H9 (cell line): ENCODE measurements at regions not wholly inside any gene's neighbourhood (a gene's known extent, or its start where the extent isn't known, plus 50 kb on each side); places are given as distances from the start of the nearest gene placed in this dataset.

Experiments used
- DNase-seq: peaks from one replicate; pipeline ENCODE4 v3.0.0-alpha.2; 2017
- H2AFZ ChIP-seq: one replicate; pipeline ENCODE4 v1.6.1; 2013; ENCODE audit warnings: mild to moderate bottlenecking, low read length, control low read depth, moderate library complexity
- H2AK5ac ChIP-seq: 2 replicates; pipeline ENCODE4 v1.6.1; 2013; ENCODE audit warnings: low read length, control low read depth, mixed read lengths; ENCODE audit not compliant: insufficient read length
- H2BK120ac ChIP-seq: one replicate; pipeline ENCODE4 v1.6.1; 2013; ENCODE audit warnings: low read depth, mild to moderate bottlenecking, low read length, control low read depth, inconsistent platforms; ENCODE audit not compliant: poor library complexity, severe bottlenecking
- H2BK12ac ChIP-seq: 2 replicates; pipeline ENCODE4 v1.6.1; 2013; ENCODE audit warnings: low read length, control low read depth, mixed read lengths, low read depth; ENCODE audit not compliant: insufficient read length
- H2BK15ac ChIP-seq: 2 replicates; pipeline ENCODE4 v1.6.1; 2013; ENCODE audit warnings: low read depth, low read length, control low read depth
- H2BK20ac ChIP-seq: one replicate; pipeline ENCODE4 v1.6.1; 2013; ENCODE audit warnings: low read depth, mild to moderate bottlenecking, low read length, control low read depth, inconsistent platforms; ENCODE audit not compliant: poor library complexity, severe bottlenecking
- H2BK5ac ChIP-seq: 2 replicates; pipeline ENCODE4 v1.6.1; 2013; ENCODE audit warnings: low read length, control low read depth, mixed read lengths; ENCODE audit not compliant: insufficient read length
- H3K14ac ChIP-seq: 2 replicates; pipeline ENCODE4 v1.6.1; 2013; ENCODE audit warnings: low read length, control low read depth; ENCODE audit not compliant: insufficient read depth
- H3K18ac ChIP-seq: 2 replicates; pipeline ENCODE4 v1.6.1; 2013; ENCODE audit warnings: low read depth, mild to moderate bottlenecking, mixed read lengths, low read length, control low read depth; ENCODE audit not compliant: insufficient read length
- H3K23ac ChIP-seq: 2 replicates; pipeline ENCODE4 v1.6.1; 2013; ENCODE audit warnings: low read length, control low read depth, mixed read lengths, low read depth; ENCODE audit not compliant: insufficient read length
- H3K23me2 ChIP-seq: 2 replicates; pipeline ENCODE4 v1.6.1; 2013; ENCODE audit warnings: low read depth, mild to moderate bottlenecking, mixed read lengths, low read length, control low read depth; ENCODE audit not compliant: insufficient read length, poor library complexity, severe bottlenecking
- H3K27ac ChIP-seq: 2 replicates; pipeline ENCODE4 v1.5.1; 2013; ENCODE audit warnings: low read length, control low read depth, mixed read lengths, low read depth; ENCODE audit not compliant: insufficient read length
- H3K27me3 ChIP-seq: 2 replicates; pipeline ENCODE4 v1.6.1; 2013; ENCODE audit warnings: low read length, control low read depth, inconsistent platforms; ENCODE audit not compliant: insufficient read depth
- H3K4ac ChIP-seq: 2 replicates; pipeline ENCODE4 v1.6.1; 2013; ENCODE audit warnings: low read depth, mild to moderate bottlenecking, control low read depth, inconsistent platforms, low read length, moderate library complexity
- H3K4me1 ChIP-seq: 2 replicates; pipeline ENCODE4 v1.6.1; 2013; ENCODE audit warnings: low read length, control low read depth, inconsistent platforms; ENCODE audit not compliant: insufficient read depth
- H3K4me2 ChIP-seq: 2 replicates; pipeline ENCODE4 v1.6.1; 2013; ENCODE audit warnings: low read length, control low read depth, mixed read lengths; ENCODE audit not compliant: insufficient read length, insufficient read depth
- H3K56ac ChIP-seq: 2 replicates; pipeline ENCODE4 v1.6.1; 2013; ENCODE audit warnings: low read depth, mild to moderate bottlenecking, mixed read lengths, low read length, control low read depth; ENCODE audit not compliant: insufficient read length
- H3K79me1 ChIP-seq: 2 replicates; pipeline ENCODE4 v1.6.1; 2013; ENCODE audit warnings: low read depth, mild to moderate bottlenecking, moderate library complexity, low read length, control low read depth, inconsistent platforms; ENCODE audit not compliant: insufficient read depth, poor library complexity, severe bottlenecking
- H3K79me2 ChIP-seq: 2 replicates; pipeline ENCODE4 v1.6.1; 2013; ENCODE audit warnings: low read length, control low read depth, inconsistent platforms; ENCODE audit not compliant: insufficient read depth
- H3K9ac ChIP-seq: 2 replicates; pipeline ENCODE4 v1.6.1; 2013; ENCODE audit warnings: low read length, control low read depth, mixed read lengths; ENCODE audit not compliant: insufficient read length; ENCODE audit errors: extremely low read depth
- H3K9me3 ChIP-seq: one replicate; pipeline ENCODE4 v1.6.1; 2013; ENCODE audit warnings: low read depth, low read length, inconsistent platforms; ENCODE audit not compliant: control insufficient read depth
- H3T11ph ChIP-seq: one replicate; pipeline ENCODE4 v1.6.1; 2013; ENCODE audit warnings: mild to moderate bottlenecking, low read length, control low read depth, inconsistent platforms
- H4K20me1 ChIP-seq: one replicate; pipeline ENCODE4 v1.6.1; 2013; ENCODE audit not compliant: control insufficient read depth, insufficient read length, insufficient read depth
- H4K5ac ChIP-seq: 2 replicates; pipeline ENCODE4 v1.6.1; 2013; ENCODE audit warnings: low read depth, mild to moderate bottlenecking, mixed read lengths, low read length, control low read depth; ENCODE audit not compliant: insufficient read length
- H4K8ac ChIP-seq: replicated peaks from 2 replicates; pipeline ENCODE4 v1.6.1; 2013; ENCODE audit warnings: low read length, control low read depth, mixed read lengths, low read depth; ENCODE audit not compliant: insufficient read length
- H4K91ac ChIP-seq: 2 replicates; pipeline ENCODE4 v1.6.1; 2013; ENCODE audit warnings: low read depth, mild to moderate bottlenecking, moderate library complexity, mixed read lengths, low read length, control low read depth; ENCODE audit not compliant: insufficient read length
- H3K27ac Mint-ChIP-seq, 3 experiments: 2 replicates in 2 of 3; 3 replicates in 1 of 3; pipeline ENCODE4 v1.8.0; 2020 to 2021; ENCODE audit warnings: mixed read lengths in 3 of 3, mild to moderate bottlenecking in 1 of 3, moderate library complexity in 1 of 3
- H3K27me3 Mint-ChIP-seq: 2 replicates; pipeline ENCODE4 v1.8.0; 2021; ENCODE audit warnings: low read depth, mild to moderate bottlenecking, moderate library complexity, mixed read lengths
- H3K36me3 Mint-ChIP-seq, 3 experiments: 2 replicates in 2 of 3; 3 replicates in 1 of 3; pipeline ENCODE4 v1.8.0; 2020 to 2021; ENCODE audit warnings: low read depth in 3 of 3, mixed read lengths in 3 of 3; ENCODE audit not compliant: insufficient read depth in 1 of 3
- H3K4me1 Mint-ChIP-seq, 2 experiments: 2 replicates each; pipeline ENCODE4 v1.8.0; 2020; ENCODE audit warnings: mixed read lengths in 2 of 2
- H3K4me3 Mint-ChIP-seq, 2 experiments: 2 replicates in 1 of 2; 3 replicates in 1 of 2; pipeline ENCODE4 v1.8.0; 2020 to 2021; ENCODE audit warnings: mild to moderate bottlenecking in 2 of 2, mixed read lengths in 2 of 2, moderate library complexity in 1 of 2
- H3K9me3 Mint-ChIP-seq, 2 experiments: 2 replicates in 1 of 2; 3 replicates in 1 of 2; pipeline ENCODE4 v1.8.0; 2020; ENCODE audit warnings: mild to moderate bottlenecking in 2 of 2, mixed read lengths in 2 of 2, moderate library complexity in 1 of 2
- WGBS: extraction: QIAGEN DNeasy Blood & Tissue Kit; methylation state at CpG from one replicate; pipeline ENCODE4 v1.1.7; 2013; ENCODE audit warnings: missing lambda C conversion rate, low lambda C conversion rate, mixed read lengths; ENCODE audit not compliant: insufficient read length; ENCODE audit errors: extremely low coverage; 5-methylcytosine and 5-hydroxymethylcytosine counted together
- TF ChIP-seq, protein P1 (sequence below): fragments of 200-600 bp; sonication (generic); conservative IDR thresholded peaks from 3 replicates; pipeline ENCODE4 v1.8.0; 2021; ENCODE audit warnings: antibody characterized with exemption, mild to moderate bottlenecking

DNA sequence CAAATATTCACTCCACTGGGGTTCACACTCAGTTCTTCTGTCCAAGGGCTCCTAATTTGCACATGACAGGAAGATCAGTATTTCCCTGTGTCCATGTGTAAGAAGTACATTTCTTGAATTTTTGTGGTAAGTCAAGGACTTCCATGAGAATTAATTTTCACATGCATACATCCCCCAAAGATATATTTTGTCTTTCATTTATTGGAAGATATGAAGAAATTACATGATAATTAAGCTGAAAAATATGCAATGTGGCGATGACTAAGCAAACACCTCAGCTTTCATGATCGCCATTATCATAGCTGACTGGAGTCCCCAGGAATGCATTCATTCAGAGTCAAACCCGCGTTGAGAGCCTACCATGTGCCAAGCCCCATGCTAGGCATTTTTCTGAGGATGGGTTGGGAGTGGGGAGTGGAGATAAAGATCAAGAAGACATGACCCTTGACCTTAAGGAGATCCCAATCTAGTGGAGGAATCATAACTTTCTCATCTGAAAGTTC lies 104.6 kb upstream of the F3 start:
- Histone ChIP-seq H3K27ac (no peak overlapping the region), H4K8ac (no peak overlapping the region), H3K18ac (no peak overlapping the region), H3K4me1 (peaks cover 4% of the 10 kb centered on the region; the same call in 1 of the 2 replicates), H2BK5ac (no peak overlapping the region), H2BK12ac (no peak overlapping the region), H3K4ac (no peak overlapping the region), H3T11ph (no peak overlapping the region), H3K14ac (no peak overlapping the region), H2BK20ac (no peak overlapping the region), H3K4me2 (no peak overlapping the region), H3K79me2 (no peaks in the 10 kb centered on the region), H2AFZ (no peak overlapping the region), H2BK15ac (no peak overlapping the region), H3K79me1 (no peaks in the 10 kb centered on the region), H4K91ac (no peak overlapping the region), H4K20me1 (no peaks in the 10 kb centered on the region), H4K5ac (no peak overlapping the region), H3K23ac (no peak overlapping the region), H3K9ac (no peak overlapping the region), H2AK5ac (no peak overlapping the region), H3K56ac (no peak overlapping the region), H2BK120ac (no peak overlapping the region), H3K23me2 (no peaks in the 10 kb centered on the region), H3K9me3 (no peaks in the 10 kb centered on the region), H3K27me3 (no peaks in the 10 kb centered on the region; the same call in 1 of the 2 replicates)
- H3K36me3 Mint-ChIP-seq, result no peaks in the 10 kb centered on the region; a peak in 2 of 7 replicates
- H3K27me3 Mint-ChIP-seq, result no peaks in the 10 kb centered on the region
- peaks cover 6 to 21% of the 10 kb centered on the region in 2 experiments for H3K4me1 Mint-ChIP-seq
- DNase-seq, result no peak
- H3K9me3 Mint-ChIP-seq, result no peaks in the 10 kb centered on the region
- H3K4me3 Mint-ChIP-seq, result no peak overlapping the region
- peak overlapping the region; percentile 14 to 77 (median 73); a peak in 3 of 7 replicates for H3K27ac Mint-ChIP-seq
- WGBS, result no CpG with 5 or more reads among the region's 4 CpGs
- TF ChIP-seq, protein P1, sequence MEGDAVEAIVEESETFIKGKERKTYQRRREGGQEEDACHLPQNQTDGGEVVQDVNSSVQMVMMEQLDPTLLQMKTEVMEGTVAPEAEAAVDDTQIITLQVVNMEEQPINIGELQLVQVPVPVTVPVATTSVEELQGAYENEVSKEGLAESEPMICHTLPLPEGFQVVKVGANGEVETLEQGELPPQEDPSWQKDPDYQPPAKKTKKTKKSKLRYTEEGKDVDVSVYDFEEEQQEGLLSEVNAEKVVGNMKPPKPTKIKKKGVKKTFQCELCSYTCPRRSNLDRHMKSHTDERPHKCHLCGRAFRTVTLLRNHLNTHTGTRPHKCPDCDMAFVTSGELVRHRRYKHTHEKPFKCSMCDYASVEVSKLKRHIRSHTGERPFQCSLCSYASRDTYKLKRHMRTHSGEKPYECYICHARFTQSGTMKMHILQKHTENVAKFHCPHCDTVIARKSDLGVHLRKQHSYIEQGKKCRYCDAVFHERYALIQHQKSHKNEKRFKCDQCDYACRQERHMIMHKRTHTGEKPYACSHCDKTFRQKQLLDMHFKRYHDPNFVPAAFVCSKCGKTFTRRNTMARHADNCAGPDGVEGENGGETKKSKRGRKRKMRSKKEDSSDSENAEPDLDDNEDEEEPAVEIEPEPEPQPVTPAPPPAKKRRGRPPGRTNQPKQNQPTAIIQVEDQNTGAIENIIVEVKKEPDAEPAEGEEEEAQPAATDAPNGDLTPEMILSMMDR, result no peak
